ENCODE measurements at regions not wholly inside any gene's neighbourhood (a gene's known extent, or its start where the extent isn't known, plus 50 kb on each side); places are given as distances from the start of the nearest gene placed in this dataset.

DNA sequence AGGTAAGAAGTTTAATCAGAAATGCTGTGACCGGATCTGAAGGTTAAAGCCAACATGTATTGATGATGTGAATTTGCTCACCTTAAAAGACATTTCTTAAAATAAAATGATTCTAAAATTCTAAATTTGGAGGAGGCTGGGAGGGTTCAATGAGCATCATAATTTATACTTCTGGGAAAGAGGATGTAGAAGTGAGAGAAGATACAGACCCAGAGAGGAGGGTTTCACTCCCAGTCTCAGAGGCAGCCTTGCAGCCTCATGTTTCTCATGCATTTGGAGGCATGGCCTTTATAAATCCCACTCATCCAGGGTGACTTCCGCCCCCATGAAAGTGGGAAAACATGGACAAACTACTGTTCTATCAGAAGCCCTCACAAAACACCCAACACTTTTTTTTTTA is 305.6 kb upstream of the PITRM1 start:
- DNase-seq: no peak

GRCh38 chr10:3477683-3478082 is 305.1 kb upstream of the PITRM1 start:
- DNase-seq: no peak

DNA sequence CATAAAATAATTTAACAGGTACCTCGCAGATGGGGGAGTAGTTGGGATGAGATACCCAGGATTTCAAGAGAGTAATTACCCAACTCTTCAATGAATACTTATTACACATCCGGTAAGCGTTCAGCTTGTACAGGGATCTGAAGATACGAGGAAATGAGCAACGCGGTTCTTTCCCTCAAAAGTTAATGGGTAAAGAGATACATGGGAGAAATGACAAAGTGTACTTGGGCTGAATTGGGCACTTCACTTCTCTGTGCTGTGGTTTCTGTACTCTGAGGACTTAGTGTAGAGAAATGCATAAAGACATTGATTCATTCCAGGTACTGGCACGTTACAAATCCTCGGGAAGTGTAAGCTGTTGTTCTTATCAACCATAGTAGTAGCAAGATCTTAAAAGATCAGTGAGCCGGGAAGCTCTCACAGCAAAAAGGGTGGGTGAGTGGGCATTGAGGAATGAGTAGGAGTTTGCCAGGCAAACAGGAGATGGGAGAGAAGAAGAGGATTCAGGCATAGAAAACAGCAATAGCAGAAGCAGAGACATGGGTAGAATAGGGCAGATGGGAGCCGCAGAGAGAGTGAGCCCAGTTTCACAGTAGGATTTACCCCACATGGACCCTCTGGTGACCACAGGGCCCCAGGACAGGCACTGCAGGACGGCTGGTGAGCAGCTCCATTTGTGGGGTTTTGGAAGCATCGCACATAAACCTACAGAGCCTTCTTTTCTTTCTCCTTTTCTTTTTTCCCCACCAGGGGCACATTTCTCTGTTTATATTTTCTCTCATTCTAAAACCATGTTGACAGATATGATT is 304.3 kb upstream of the PITRM1 start:
- DNase-seq: no peak

DNA sequence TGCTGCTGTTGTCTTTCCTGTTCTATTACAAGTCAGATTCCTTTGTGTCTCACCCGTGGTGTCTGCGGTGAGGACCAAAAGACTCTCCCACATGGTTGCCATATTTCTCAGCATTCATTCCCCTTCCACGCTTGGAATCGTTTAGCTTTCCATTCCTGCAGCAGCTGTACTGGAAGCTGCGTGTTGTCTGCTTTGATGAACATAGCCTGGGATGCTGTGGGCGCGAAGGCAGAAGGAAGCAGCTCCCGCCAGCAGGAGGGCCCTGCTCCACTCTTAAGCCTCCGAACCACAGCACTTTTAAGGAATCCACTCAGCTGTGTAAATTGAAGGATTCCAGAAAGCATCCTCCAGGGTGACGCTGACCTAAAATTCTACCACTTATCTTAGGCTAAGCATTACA is 303.6 kb upstream of the PITRM1 start:
- DNase-seq: no peak

GRCh38 chr10:3475367-3475766 is 302.8 kb upstream of the PITRM1 start:
- no peak for DNase-seq

- no peak for DNase-seq
Observed at GRCh38 chr10:3474266-3474665, 301.7 kb upstream of the PITRM1 start.

GRCh38 chr10:3473271-3473670 is 300.7 kb upstream of the PITRM1 start:
- no peak for DNase-seq

DNA sequence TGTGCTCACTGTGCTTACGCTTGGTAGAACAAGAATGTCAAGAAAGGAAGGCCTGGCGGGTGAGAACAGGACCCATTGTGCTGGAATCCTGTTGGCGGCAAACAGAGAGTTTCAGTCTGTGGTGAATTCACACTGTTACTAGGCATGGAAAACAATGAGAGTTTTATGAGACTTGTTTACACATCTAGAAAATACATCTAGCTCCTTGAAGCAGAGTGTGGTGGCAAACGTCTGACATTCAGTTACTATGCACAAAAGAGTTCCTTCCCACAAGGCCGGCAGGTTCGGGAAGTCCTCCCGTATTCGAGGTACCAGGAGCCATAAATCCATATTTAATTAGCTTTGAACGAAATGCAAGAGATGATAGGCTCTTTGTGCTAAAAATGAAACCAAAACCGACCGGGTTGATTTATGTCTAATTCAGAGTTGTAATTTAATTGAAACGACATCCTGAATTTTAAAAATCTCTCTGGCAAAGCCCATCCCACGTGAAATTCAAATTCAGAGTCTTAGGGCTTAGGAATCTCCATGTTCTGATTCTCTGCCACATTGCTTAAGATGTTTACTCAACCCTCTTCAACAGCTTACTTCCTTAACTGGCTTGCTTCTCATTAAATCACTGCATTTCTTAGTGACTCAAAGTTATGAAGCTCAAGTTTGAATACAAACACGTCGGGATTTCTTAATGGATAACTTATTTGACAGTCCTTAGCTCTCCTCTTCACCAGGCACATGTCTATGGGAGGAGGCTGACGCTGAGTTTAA is 299.9 kb upstream of the PITRM1 start:
- no peak for DNase-seq

DNA sequence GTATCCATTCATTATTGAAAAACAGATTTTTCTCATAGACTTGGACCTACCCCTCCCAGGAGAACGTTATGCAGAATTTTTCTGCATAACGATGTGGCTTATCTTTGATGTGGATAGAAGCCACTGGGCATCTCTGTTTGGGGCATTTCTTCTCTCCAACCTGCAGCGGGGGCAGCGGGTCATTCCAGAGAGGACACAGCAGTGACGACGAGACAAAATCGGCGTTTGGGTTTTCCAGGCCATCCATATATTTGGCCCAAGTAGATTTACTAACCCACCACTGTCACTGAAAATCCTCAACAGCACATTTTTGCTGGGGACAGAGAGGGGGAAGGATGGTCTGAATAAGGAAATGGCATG is 299.3 kb upstream of the PITRM1 start:
- DNase-seq: no peak

- no peak for DNase-seq
Observed at GRCh38 chr10:3471472-3471871, 298.9 kb upstream of the PITRM1 start.

GRCh38 chr10:3470191-3470590 is 297.6 kb upstream of the PITRM1 start:
- DNase-seq: no peak

GRCh38 chr10:3469639-3470020 is 297.0 kb upstream of the PITRM1 start:
- no peak for DNase-seq

DNA sequence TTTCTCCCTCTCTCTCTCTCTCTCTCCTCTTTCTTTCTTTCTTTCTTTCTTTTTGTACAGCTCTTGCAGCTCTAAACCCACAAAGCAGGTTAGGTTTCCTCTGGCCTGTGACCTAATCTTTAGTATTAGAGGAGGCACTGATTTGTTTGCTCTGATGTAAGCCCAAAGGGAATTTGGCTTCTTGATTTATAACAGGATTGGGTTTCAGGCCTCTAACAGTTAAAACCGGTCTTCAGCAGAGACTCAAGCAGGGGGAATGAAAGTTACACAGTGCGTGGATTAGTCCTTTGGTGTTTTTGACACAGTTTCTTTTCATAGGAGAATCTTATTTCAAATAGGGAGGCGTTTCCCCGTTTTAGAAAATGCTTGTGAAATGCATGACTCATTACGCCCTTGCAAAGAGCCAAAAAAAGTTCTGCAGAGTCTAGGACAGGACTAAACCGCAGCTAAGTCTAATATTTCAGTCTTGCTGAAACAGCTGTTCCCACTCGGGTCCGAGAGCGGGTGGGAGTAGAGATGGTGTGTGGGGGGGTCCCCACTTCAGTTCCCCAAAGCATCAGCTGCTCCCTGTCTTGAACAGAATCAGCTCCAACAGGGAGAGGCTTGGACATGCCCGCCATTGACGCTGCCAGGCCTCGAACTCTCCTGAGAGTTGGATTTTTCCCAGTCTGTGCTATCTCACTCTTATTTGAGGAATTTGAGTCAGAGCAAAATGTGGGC is 296.5 kb upstream of the PITRM1 start:
- DNase-seq: no peak

DNA sequence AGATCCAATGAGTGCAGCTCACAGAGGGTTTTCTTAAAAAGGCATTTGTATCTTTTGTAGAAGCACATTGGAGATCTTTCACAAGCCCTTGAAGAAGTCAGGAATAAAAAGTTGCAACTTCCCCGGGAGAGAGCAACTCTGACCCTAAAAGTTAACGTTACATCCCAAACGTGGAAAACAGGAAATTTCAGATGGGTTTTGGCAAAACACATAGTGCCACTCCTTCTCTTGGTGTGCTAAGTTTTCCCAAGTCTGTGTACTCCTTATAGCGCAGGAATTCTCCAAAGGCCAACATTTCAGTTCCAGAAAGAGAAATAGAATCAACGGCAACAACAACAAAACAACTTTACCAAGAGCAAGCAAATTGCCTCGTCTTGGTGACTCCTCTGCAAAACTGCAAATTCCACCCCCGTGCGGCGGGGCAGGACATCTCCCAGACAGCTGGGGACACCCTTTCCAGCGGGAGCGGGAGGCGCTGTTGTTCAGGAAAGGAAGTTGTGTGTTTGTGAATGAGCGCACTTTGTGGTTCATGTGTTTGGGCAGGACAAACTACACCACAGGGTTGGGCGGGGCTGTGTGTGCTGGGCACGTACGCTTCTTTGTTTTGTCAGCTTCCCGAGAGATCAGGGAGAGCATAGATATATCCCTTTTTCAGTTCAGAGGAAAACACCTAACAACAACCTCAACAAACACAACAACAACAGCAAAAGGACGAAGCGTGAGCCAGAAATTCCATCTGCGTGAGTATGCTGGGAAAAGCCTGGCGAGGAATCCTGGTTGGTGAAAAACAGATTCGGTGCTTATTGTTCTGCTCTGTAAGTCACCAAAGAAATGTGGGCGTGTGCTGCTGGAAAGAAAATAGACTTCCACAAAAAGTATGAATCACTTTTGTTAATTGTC is 294.7 kb upstream of the PITRM1 start:
- DNase-seq: no peak

- no peak for DNase-seq
Observed at GRCh38 chr10:3465406-3465891, 292.9 kb upstream of the PITRM1 start.

GRCh38 chr10:3464760-3465405 is 292.3 kb upstream of the PITRM1 start:
- DNase-seq: no peak

DNA sequence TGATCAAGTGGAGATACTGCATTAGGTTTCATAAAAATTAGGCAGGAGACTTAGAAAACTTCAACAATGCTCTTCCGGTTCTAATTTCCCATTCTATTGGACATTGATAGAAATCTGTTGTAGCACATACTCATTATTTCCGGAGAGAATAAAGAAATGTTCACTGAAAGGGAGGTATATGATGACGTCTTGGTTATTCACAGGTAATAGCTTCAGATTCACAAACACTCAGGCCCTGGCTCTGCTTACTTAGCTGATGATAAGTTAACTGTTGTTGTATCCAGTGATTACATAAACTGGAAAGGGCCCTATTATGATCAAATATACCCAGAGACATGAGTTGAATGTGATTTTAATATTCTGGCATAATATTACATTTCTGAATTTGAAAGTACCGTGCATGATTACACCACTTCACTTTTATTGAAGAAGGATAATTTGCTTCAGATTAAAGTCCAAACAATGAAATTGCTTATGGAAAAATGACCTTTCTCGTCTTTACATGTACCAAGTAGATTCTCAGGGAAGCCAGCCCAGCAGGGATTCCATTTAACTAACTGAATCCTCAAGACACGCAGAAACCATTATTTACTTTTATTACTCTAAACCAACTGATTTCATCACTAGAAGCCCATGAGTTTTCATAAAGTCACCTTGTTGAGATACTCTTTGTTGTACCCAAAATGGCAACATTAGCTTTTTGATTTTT is 288.0 kb upstream of the PITRM1 start:
- DNase-seq: no peak

- no peak for DNase-seq
Observed at GRCh38 chr10:3455385-3456334, 283.1 kb upstream of the PITRM1 start.

- no peak for DNase-seq
Observed at GRCh38 chr10:3452683-3453361, 280.2 kb upstream of the PITRM1 start.

All from stimulated activated CD8-positive, alpha-beta memory T cell treated with anti-CD3 and anti-CD28 coated beads, Interleukin-4, amount 100 ng/mL, for 48 hours (primary cell).